HepG2 (cell line): ENCODE measurements at regions not wholly inside any gene's neighbourhood (a gene's known extent, or its start where the extent isn't known, plus 50 kb on each side); places are given as distances from the start of the nearest gene placed in this dataset.

Source experiments
- ATAC-seq: fragments of 200-7000 bp; cut with Tn5 transposase; 3 replicates; pipeline ENCODE4 v1.9.1; 2020; ENCODE audit warnings: mild to moderate bottlenecking, moderate library complexity
- BruUV-seq: library from RNA; stranded (reverse); fragments of 400-500 nt; replicated peaks from 2 replicates; lab custom pipeline; 2021; lab: Mats Ljungman, UMichigan
- CTCF ChIA-PET: fragments of 300-600 bp; formaldehyde crosslinking; extraction: SDS; loops from one replicate; lab custom pipeline; 2021; ENCODE audit warnings: low total read pairs, inconsistent platforms, low intra/inter-chr PET ratio; lab: Yijun Ruan, JAX
- POLR2A ChIA-PET: fragments of 350-600 bp; sonication (Branson Sonifier 250); formaldehyde crosslinking; loops from one replicate; lab custom pipeline; 2020; ENCODE audit warnings: antibody characterized with exemption, inconsistent platforms; lab: Yijun Ruan, JAX
- DNase-seq: peaks from one replicate; pipeline ENCODE4 v3.0.0-alpha.2; 2015; ENCODE audit warnings: low spot score
- FAIRE-seq: peaks from 3 replicates; lab custom pipeline; 2011; peaks lifted over from hg19 to GRCh38; lab: Jason Lieb, UNC
- H2AFZ ChIP-seq: one replicate; pipeline ENCODE4 v1.6.1; 2011; ENCODE audit warnings: low read length, inconsistent platforms
- H3K27ac ChIP-seq: fragments of 300-600 bp; 3 replicates; pipeline ENCODE4 v1.8.0; 2011; ENCODE audit warnings: mixed run types, mild to moderate bottlenecking, mixed read lengths, low read length, inconsistent platforms; ENCODE audit not compliant: insufficient read depth; ENCODE audit errors: extremely low read length
- H3K27me3 ChIP-seq, 2 experiments: fragments of 200-600 bp in 1 of 2; 2 replicates in 1 of 2; 3 replicates in 1 of 2; pipeline versions ENCODE4 v1.6.0 to v1.8.0; 2011; ENCODE audit warnings: low read length in 2 of 2, mild to moderate bottlenecking in 2 of 2, moderate library complexity in 2 of 2, inconsistent platforms in 1 of 2; ENCODE audit not compliant: insufficient read depth in 2 of 2, control insufficient read depth in 1 of 2
- H3K36me3 ChIP-seq, 2 experiments: fragments of 200-600 bp in 1 of 2; replicated peaks in 1 of 2; 2 replicates in 1 of 2; 3 replicates in 1 of 2; pipeline versions ENCODE4 v1.5.1 to v1.8.0; 2011; ENCODE audit warnings: low read length in 2 of 2, inconsistent platforms in 1 of 2; ENCODE audit not compliant: insufficient read depth in 2 of 2, control insufficient read depth in 1 of 2
- H3K4me1 ChIP-seq: 2 replicates; pipeline ENCODE4 v1.5.1; 2012; ENCODE audit warnings: low read length, inconsistent platforms; ENCODE audit not compliant: insufficient read depth
- H3K4me2 ChIP-seq: 2 replicates; pipeline ENCODE4 v1.6.0; 2011; ENCODE audit warnings: low read depth, low read length, inconsistent platforms
- H3K4me3 ChIP-seq, 3 experiments: fragments of 200-600 bp in 1 of 3; sonication (generic), shearing (Covaris generic) in 1 of 3; replicated peaks in 1 of 3; 2 replicates each; pipeline ENCODE4 v1.5.1; 2011 to 2016; ENCODE audit warnings: low read length in 3 of 3, inconsistent platforms in 2 of 3, low read depth in 2 of 3, mild to moderate bottlenecking in 2 of 3, control low read depth in 1 of 3, mixed read lengths in 1 of 3; ENCODE audit not compliant: insufficient read depth in 1 of 3
- H3K79me2 ChIP-seq: one replicate; pipeline ENCODE4 v1.6.1; 2011; ENCODE audit warnings: low read length, inconsistent platforms; ENCODE audit not compliant: insufficient read depth
- H3K9ac ChIP-seq: 2 replicates; pipeline ENCODE4 v1.6.0; 2011; ENCODE audit warnings: mild to moderate bottlenecking, low read depth, low read length, inconsistent platforms; ENCODE audit not compliant: insufficient read depth
- H3K9me3 ChIP-seq: 2 replicates; pipeline ENCODE4 v1.5.1; 2012; ENCODE audit warnings: mild to moderate bottlenecking, low read length
- H4K20me1 ChIP-seq: 2 replicates; pipeline ENCODE4 v1.6.0; 2011; ENCODE audit warnings: inconsistent platforms, mild to moderate bottlenecking, low read length, moderate library complexity; ENCODE audit not compliant: insufficient read depth
- CBX5 ChIP-seq: sonication (generic); formaldehyde crosslinking; IDR thresholded peaks from 2 replicates; pipeline ENCODE4 v1.4.0; 2020; ENCODE audit warnings: missing genetic modification reagents, borderline replicate concordance
- ELF4 ChIP-seq: sonication (generic); formaldehyde crosslinking; IDR thresholded peaks from 2 replicates; pipeline ENCODE4 v1.5.0; 2020; ENCODE audit warnings: missing genetic modification reagents, mild to moderate bottlenecking, moderate library complexity, borderline replicate concordance
- ETV6 ChIP-seq: sonication (generic); formaldehyde crosslinking; conservative IDR thresholded peaks from 2 replicates; pipeline ENCODE4 v1.4.0; 2020; ENCODE audit warnings: missing genetic modification reagents
- FOXA3 ChIP-seq: IDR thresholded peaks from 2 replicates; pipeline ENCODE4 v1.6.1; 2016; ENCODE audit warnings: missing genetic modification reagents, missing compliant biosample characterization
- KLF6 ChIP-seq: IDR thresholded peaks from 2 replicates; pipeline ENCODE4 v1.8.0; 2016; ENCODE audit warnings: missing biosample characterization, missing genetic modification reagents
- MED8 ChIP-seq: sonication (generic); formaldehyde crosslinking; IDR thresholded peaks from 2 replicates; pipeline ENCODE4 v1.8.1; 2023; ENCODE audit warnings: mild to moderate bottlenecking, missing genetic modification reagents; ENCODE audit not compliant: insufficient replicate concordance
- REXO4 ChIP-seq: sonication (generic); formaldehyde crosslinking; IDR thresholded peaks from 2 replicates; pipeline ENCODE4 v1.8.0; 2022; ENCODE audit warnings: missing genetic modification reagents, mild to moderate bottlenecking, borderline replicate concordance
- SIN3A ChIP-seq: IDR thresholded peaks from 2 replicates; pipeline ENCODE4 v1.6.1; 2011; ENCODE audit warnings: low read depth, mild to moderate bottlenecking, control low read depth, low read length, borderline replicate concordance
- THRA ChIP-seq: sonication (generic); formaldehyde crosslinking; IDR thresholded peaks from 2 replicates; pipeline ENCODE4 v1.4.0; 2020; ENCODE audit warnings: missing genetic modification reagents, borderline replicate concordance
- ZNF577 ChIP-seq: sonication (generic); formaldehyde crosslinking; IDR thresholded peaks from 2 replicates; pipeline ENCODE4 v1.4.0; 2020; ENCODE audit warnings: mild to moderate bottlenecking, low read depth, missing genetic modification reagents, borderline replicate concordance
- WGBS: methylation state at CpG from one replicate; pipeline ENCODE4 v1.1.6; 2017; ENCODE audit warnings: low lambda C conversion rate; 5-methylcytosine and 5-hydroxymethylcytosine counted together
- in situ Hi-C: cut with HindIII; loops from 2 replicates; pipeline ENCODE4 v1.10.0; 2017; ENCODE audit warnings: low pct_unique_long_range_greater_than_20kb; ENCODE audit not compliant: extremely low pct_ligation_motif_present
- intact Hi-C: fragments of 100-400 bp; cut with micrococcal nuclease; formaldehyde crosslinking; loops from one replicate; pipeline ENCODE4 v1.10.0; 2022; ENCODE audit not compliant: unreplicated experiment
- TF ChIP-seq, protein P1 (sequence below): sonication (generic); formaldehyde crosslinking; IDR thresholded peaks from 2 replicates; pipeline ENCODE4 v1.5.1; 2020; ENCODE audit warnings: missing genetic modification reagents, mild to moderate bottlenecking, borderline replicate concordance
- TF ChIP-seq, protein P2 (sequence below): sonication (generic); formaldehyde crosslinking; IDR thresholded peaks from 2 replicates; pipeline ENCODE4 v1.4.0; 2020; ENCODE audit warnings: missing genetic modification reagents

GRCh38 chr20:29874476-29875202 lies 1382.8 kb upstream of the DEFB115 start:
- Histone ChIP-seq H3K4me2 (no peak overlapping the region), H3K9ac (no peak overlapping the region)
- TF ChIP-seq MED8 (CRISPR knock-in tag) (no peak), SIN3A (no peak), FOXA3 (CRISPR knock-in tag) (no peak), ETV6 (CRISPR knock-in tag) (no peak), KLF6 (no peak), ELF4 (CRISPR knock-in tag) (no peak), THRA (no peak), ZNF577 (no peak), CBX5 (CRISPR knock-in tag) (no peak), REXO4 (CRISPR knock-in tag) (no peak)
- TF ChIP-seq, protein P1, sequence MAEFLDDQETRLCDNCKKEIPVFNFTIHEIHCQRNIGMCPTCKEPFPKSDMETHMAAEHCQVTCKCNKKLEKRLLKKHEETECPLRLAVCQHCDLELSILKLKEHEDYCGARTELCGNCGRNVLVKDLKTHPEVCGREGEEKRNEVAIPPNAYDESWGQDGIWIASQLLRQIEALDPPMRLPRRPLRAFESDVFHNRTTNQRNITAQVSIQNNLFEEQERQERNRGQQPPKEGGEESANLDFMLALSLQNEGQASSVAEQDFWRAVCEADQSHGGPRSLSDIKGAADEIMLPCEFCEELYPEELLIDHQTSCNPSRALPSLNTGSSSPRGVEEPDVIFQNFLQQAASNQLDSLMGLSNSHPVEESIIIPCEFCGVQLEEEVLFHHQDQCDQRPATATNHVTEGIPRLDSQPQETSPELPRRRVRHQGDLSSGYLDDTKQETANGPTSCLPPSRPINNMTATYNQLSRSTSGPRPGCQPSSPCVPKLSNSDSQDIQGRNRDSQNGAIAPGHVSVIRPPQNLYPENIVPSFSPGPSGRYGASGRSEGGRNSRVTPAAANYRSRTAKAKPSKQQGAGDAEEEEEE (CRISPR knock-in tag) = no peak
- TF ChIP-seq, protein P2, sequence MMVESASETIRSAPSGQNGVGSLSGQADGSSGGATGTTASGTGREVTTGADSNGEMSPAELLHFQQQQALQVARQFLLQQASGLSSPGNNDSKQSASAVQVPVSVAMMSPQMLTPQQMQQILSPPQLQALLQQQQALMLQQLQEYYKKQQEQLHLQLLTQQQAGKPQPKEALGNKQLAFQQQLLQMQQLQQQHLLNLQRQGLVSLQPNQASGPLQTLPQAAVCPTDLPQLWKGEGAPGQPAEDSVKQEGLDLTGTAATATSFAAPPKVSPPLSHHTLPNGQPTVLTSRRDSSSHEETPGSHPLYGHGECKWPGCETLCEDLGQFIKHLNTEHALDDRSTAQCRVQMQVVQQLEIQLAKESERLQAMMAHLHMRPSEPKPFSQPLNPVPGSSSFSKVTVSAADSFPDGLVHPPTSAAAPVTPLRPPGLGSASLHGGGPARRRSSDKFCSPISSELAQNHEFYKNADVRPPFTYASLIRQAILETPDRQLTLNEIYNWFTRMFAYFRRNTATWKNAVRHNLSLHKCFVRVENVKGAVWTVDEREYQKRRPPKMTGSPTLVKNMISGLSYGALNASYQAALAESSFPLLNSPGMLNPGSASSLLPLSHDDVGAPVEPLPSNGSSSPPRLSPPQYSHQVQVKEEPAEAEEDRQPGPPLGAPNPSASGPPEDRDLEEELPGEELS = no peak
- TF ChIP-seq, all 625 proteins: peak for 0
- no peaks in the 10 kb centered on the region for H3K4me1 ChIP-seq
- H2AFZ ChIP-seq = no peak overlapping the region
- CTCF ChIA-PET = no interaction called here
- no peak for ATAC-seq
- no peak overlapping the region for H3K27ac ChIP-seq
- H3K79me2 ChIP-seq = no peaks in the 10 kb centered on the region
- no peaks in the 10 kb centered on the region for H3K27me3 ChIP-seq
- no TSS peak for BruUV-seq
- DNase-seq = no peak
- intact Hi-C loops = no loop called here
- POLR2A ChIA-PET = no interaction called here
- in situ Hi-C loops = no loop called here
- no peaks in the 10 kb centered on the region for H4K20me1 ChIP-seq
- H3K36me3 ChIP-seq = no peaks in the 10 kb centered on the region
- no peak overlapping the region for H3K4me3 ChIP-seq
- H3K9me3 ChIP-seq = peaks cover 66% of the 10 kb centered on the region
- 50% methylated on average over 25 of the region's 25 CpGs for WGBS
- FAIRE-seq = no peak
